ENCODE measurements at regions not wholly inside any gene's neighbourhood (a gene's known extent, or its start where the extent isn't known, plus 50 kb on each side); places are given as distances from the start of the nearest gene placed in this dataset.
A peak's percentile ranks its signal among the peaks of the same experiment; 100 is the strongest.

DNA sequence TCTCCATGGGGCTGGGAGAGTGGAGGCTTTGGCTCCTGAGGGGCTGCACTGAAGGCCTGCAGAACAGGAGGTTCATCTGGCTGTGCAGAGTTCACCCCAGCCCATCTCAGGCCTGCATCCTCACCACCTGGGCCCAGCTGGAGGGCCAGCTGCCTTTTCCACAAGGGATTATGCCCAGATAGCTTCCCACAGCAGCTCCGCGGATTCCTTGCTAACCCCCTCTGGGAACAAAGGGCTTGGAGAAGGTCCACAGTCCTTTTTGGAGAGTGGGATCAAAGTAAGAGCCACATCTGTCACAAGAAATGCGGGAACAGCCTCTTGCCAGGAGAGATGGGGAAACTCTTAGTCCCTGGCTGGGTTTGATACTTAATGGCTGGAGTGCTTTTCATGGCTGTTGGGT lies 164.7 kb upstream of the RGMA start:
- intact Hi-C loops (cut with DNase I), result no loop called here
- DNase-seq (ENCODE audit: low spot score), result peak; percentile 73

DNA sequence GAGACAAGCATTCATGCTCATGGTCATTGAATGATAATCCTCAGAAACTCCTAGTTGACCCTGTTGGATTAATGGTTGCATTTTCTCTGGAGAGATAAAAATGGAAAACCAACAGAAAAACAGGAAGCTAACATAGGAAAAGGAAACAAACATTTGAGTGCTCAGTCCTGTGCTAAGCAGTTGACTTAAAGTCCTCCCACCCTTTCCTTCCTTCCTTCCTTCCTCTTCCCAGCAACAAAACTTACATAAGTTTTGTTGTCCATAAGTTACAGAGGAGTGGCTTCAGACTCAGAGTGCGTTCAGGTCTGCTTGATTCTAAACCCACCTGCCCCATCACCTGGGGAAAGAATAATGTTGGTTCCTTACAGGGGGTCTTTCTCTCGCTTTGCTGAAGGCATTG lies 163.8 kb upstream of the RGMA start:
- intact Hi-C loops (cut with DNase I), result no loop called here

DNA sequence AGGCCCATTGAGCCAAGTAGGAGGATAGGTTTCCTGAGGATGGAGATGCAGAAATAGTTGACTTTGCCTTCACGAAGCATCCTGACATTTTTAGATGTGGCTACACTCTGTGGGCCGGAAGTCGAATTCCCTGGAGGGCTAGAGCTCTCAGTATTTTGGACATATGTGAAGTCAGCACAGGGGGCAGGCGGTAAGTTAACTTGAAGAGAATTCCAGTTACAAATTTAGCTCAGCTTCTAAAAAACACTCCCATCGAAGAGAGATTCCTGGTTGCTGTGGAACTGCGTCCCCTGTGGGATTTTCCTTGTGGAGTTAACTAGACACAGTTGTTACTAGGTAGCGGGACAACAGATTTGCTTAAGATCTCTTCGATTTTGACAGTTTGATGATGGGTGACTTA lies 161.9 kb upstream of the RGMA start:
- DNase-seq (ENCODE audit: low spot score), result peak; percentile 48
- intact Hi-C loops (cut with DNase I), result no loop called here

More for the DNA sequence above, 163.8 kb upstream of the RGMA start:
- no peak for DNase-seq (ENCODE audit: low spot score)

- intact Hi-C loops (cut with DNase I), result no loop called here
- DNase-seq (ENCODE audit: low spot score), result peak; percentile 0
Measured at GRCh38 chr15:93250209-93250608, 161.2 kb upstream of the RGMA start.

GRCh38 chr15:93249623-93250022 lies 160.6 kb upstream of the RGMA start:
- no peak for DNase-seq (ENCODE audit: low spot score)
- intact Hi-C loops (cut with DNase I), result no loop called here

- DNase-seq (ENCODE audit: low spot score), result no peak
- intact Hi-C loops (cut with DNase I), result no loop called here
Measured at GRCh38 chr15:93247466-93248121, 158.6 kb upstream of the RGMA start.

GRCh38 chr15:93246266-93247242 lies 157.5 kb upstream of the RGMA start:
- intact Hi-C loops (cut with DNase I), result no loop called here
- DNase-seq (ENCODE audit: low spot score), result no peak

DNA sequence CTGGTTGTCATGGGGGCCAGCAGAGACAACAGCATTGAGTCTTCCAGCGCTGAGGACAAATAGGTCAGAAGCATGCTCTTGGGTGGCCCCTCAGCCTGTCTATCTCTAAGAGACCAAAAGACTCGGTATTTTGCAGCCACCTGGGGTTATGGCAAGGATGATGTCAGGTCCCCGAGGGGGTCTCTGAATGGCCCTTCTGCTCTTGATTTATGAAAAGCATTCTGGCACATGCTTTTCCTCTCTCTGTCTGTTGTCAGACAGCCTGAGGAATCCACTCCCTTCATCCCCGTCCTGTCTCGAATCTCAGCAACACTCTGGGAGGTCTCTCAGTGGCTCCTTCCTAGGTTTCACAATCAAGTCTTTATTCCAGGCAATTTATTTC lies 156.6 kb upstream of the RGMA start:
- no peak for DNase-seq (ENCODE audit: low spot score)
- intact Hi-C loops (cut with DNase I), result no loop called here

DNA sequence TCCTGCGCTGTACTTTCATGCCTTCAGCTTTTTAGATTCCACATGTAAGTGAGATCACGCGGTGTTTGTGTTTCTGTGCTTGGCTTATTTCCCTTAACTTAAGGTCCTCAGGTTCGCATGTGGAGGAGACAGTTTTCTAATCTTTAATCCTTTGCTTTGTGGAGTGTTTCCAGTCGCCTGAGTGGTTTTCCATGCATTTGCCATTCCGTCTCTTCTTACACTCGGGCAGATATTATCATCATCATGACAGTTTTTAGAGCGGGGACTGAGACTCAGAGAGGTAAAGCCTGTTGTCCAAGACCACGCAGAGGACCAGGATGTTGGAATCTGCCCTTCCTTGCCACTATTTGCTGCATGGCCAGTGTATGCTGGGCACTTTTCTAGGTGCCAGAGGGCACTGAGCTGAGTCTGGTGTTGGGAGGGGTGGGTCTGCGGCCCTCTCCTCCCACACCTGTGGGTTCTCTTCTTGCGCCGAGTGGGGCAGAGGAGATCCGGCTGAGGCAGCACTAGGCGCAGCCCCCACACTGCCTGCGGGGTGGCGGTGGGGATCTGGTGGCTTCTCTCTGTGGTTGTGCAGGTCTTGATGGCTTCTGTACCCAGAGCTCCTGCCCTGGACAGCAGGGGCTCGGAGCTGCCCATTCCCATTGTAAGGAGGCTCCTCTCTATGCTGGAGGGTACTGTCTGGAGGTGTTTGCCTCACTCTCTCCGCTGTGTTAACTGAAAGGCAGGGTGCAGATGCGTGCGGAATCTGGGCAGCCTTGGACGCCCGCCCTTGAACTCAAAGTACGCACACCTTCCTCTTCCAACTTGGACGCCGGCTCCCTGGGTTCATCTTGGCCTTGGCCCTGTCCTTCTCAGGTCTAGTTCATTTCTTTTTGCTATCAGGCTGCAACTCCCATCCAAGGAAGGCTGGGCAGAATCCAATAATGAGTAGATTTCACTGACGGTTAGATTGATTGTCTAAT lies 156.0 kb upstream of the RGMA start:
- intact Hi-C loops (cut with DNase I), result loop anchor here in 1 of 2 donors (5.0 kb wide), 1 partner anchor 502 kb away; no protein-coding TSS in a partner anchor

GRCh38 chr15:93243573-93243972 lies 154.6 kb upstream of the RGMA start:
- DNase-seq (ENCODE audit: low spot score), result no peak
- intact Hi-C loops (cut with DNase I), result loop anchor here in 1 of 2 donors (5.0 kb wide), 1 partner anchor 504 kb away; no protein-coding TSS in a partner anchor

More for the DNA sequence above, 156.0 kb upstream of the RGMA start:
- DNase-seq (ENCODE audit: low spot score), result no peak

DNA sequence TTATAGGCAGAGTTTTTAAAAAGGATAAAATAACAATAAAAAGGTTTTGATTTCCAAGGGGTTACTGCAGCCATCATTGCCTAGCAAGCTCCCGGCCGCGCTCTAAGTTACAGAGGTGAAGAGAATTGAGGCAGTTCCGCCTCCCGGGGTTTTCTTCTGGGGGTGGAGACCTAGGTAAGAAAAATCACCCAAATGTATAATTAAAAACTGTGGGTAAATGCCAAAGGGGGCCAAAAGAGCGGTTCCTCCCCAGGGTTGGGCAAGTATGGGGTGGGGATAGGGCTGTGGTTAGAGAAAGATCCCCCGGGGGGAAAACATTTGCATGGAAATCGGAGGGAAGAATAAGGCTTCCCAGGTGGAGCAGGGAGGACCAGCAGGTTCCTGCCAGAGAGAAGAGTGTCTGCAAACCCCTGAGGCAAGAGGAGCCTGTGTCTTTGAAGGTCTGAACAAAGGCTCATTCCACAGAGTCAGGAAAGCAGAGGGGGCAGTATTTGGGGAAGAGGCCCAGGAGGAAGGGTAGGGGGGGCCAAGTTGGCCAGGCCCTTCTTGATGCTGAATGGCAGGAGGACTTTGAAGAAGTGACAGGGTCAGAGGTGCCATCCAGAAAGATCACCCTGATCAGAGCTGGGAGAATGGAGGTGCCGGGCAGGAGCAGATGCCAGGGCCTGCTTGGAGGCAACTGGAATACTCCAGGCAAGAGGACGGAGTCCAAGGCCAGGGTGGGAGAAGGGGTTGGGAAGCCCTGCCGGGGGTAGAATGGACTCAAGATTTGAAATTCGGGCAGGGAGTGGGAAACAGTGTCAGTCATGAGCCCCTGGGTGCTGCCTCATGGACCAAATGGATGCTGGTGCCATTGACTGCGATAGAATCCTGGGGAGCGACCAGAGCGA lies 152.9 kb upstream of the RGMA start:
- no peak for DNase-seq (ENCODE audit: low spot score)
- intact Hi-C loops (cut with DNase I), result loop anchor here in 1 of 2 donors (5.0 kb wide), 1 partner anchor 505 kb away; no protein-coding TSS in a partner anchor

DNA sequence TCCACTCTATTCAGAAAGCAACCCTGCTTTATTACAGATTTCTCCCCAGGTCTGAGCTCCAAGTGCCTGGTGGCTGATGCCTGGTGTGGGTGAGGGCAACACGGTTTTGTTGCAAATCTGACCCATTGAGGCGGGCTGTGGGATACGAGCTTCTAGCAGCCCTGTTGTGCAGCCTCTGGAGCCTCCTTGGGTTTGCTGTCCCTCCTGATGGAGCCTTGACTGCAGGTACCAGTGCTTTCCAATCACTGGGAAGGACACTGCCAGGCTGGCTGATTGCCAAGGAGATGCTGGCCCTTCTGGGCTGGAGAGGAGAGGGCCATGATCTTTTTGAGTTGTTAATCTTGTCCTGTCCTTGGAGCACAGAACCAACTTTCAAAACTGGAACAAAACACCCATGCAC lies 151.0 kb upstream of the RGMA start:
- DNase-seq (ENCODE audit: low spot score), result no peak
- intact Hi-C loops (cut with DNase I), result loop anchor here in 1 of 2 donors (5.0 kb wide), 1 partner anchor 507 kb away; no protein-coding TSS in a partner anchor

DNA sequence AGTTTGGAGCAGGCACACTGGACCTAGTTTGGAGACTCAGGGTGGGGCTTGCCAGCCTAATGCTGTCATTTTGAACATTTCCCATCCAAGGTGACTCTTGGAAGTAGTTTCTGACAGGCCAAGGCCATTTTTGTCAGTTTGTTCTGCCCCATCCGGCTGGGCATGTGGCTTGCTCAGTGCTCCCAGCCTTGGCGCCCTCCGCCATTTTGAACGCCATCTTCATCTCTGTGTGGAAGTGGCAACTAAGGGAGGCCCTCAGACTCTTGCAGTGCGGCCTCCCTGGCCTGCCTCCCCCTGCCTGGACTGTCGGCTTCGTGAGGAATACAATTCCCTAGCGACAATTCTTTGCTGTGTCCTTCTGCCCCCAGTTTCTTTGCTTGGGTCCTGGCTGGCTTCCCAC lies 150.6 kb upstream of the RGMA start:
- no peak for DNase-seq (ENCODE audit: low spot score)
- intact Hi-C loops (cut with DNase I), result no loop called here

- intact Hi-C loops (cut with DNase I), result no loop called here
- DNase-seq (ENCODE audit: low spot score), result no peak
Measured at GRCh38 chr15:93238641-93239040, 149.6 kb upstream of the RGMA start.

- intact Hi-C loops (cut with DNase I), result no loop called here
- DNase-seq (ENCODE audit: low spot score), result no peak
Measured at GRCh38 chr15:93235926-93236780, 147.1 kb upstream of the RGMA start.

GRCh38 chr15:93235269-93235668 lies 146.3 kb upstream of the RGMA start:
- DNase-seq (ENCODE audit: low spot score), result no peak

DNA sequence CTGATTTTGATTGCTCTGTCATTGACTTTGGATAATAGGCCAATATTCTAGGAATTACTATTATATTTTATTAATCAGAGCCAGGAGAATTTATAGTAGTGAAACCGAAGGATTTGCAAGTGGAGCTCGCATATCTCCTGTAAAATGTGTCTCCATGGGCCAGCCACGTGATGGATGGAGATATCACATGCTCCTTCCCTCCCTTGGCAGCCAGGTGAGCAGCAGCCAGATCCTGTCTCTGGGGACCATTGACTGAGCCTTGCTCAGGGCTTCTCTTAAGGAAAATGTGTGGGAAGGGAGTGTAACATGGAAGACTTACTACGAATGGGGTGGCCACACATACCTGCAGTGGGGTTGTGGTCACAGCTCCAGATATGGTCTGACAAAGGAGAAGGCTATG lies 144.7 kb upstream of the RGMA start:
- intact Hi-C loops (cut with DNase I), result no loop called here
- no peak for DNase-seq (ENCODE audit: low spot score)

More at GRCh38 chr15:93235269-93235668, 146.3 kb upstream of the RGMA start:
- intact Hi-C loops (cut with DNase I), result no loop called here
